Smooth muscle cell (in vitro differentiated cells): ENCODE measurements at regions not wholly inside any gene's neighbourhood (a gene's known extent, or its start where the extent isn't known, plus 50 kb on each side); places are given as distances from the start of the nearest gene placed in this dataset.

Source experiments
- DNase-seq: peaks from one replicate; lab custom pipeline; 2025; ENCODE audit not compliant: unreplicated experiment; lab: John Stamatoyannopoulos, UW
- H2AFZ ChIP-seq: fragments of 200-600 bp; sonication (generic); 2 replicates; pipeline ENCODE4 v1.6.0; 2016; ENCODE audit warnings: antibody characterized with exemption, low read depth, mild to moderate bottlenecking
- H3F3A ChIP-seq: fragments of 200-600 bp; sonication (generic); 2 replicates; pipeline ENCODE4 v1.6.0; 2017; ENCODE audit warnings: antibody characterized with exemption, low read depth
- H3K27ac ChIP-seq: fragments of 200-600 bp; sonication (generic); 2 replicates; pipeline ENCODE4 v1.5.1; 2016; ENCODE audit warnings: low read depth, mild to moderate bottlenecking
- H3K27me3 ChIP-seq: fragments of 200-600 bp; sonication (generic); 2 replicates; pipeline ENCODE4 v1.6.1; 2016; ENCODE audit warnings: low read depth, mild to moderate bottlenecking
- H3K36me3 ChIP-seq: fragments of 200-600 bp; sonication (generic); 2 replicates; pipeline ENCODE4 v1.5.1; 2016; ENCODE audit warnings: low read depth
- H3K4me1 ChIP-seq: fragments of 200-600 bp; sonication (generic); 2 replicates; pipeline ENCODE4 v1.5.1; 2016; ENCODE audit warnings: low read depth
- H3K4me2 ChIP-seq: fragments of 200-600 bp; sonication (generic); 2 replicates; pipeline ENCODE4 v1.6.0; 2016; ENCODE audit warnings: mild to moderate bottlenecking
- H3K4me3 ChIP-seq: fragments of 200-600 bp; sonication (generic); 2 replicates; pipeline ENCODE4 v1.5.1; 2016; ENCODE audit warnings: mild to moderate bottlenecking
- H3K79me2 ChIP-seq: fragments of 200-600 bp; sonication (generic); 2 replicates; pipeline ENCODE4 v1.6.0; 2016; ENCODE audit warnings: low read depth, mild to moderate bottlenecking
- H3K9ac ChIP-seq: fragments of 200-600 bp; sonication (generic); 2 replicates; pipeline ENCODE4 v1.6.0; 2016; ENCODE audit warnings: low read depth
- H3K9me3 ChIP-seq: fragments of 200-600 bp; sonication (generic); replicated peaks from 2 replicates; pipeline ENCODE4 v1.5.1; 2016; ENCODE audit warnings: low read depth
- H4K20me1 ChIP-seq: fragments of 200-600 bp; sonication (generic); 2 replicates; pipeline ENCODE4 v1.6.0; 2016; ENCODE audit warnings: low read depth
- CTCF ChIP-seq: fragments of 200-600 bp; sonication (generic); IDR thresholded peaks from 2 replicates; pipeline ENCODE4 v1.5.1; 2017; ENCODE audit warnings: borderline replicate concordance, mild to moderate bottlenecking, antibody characterized with exemption; ENCODE audit not compliant: insufficient read depth, poor library complexity, severe bottlenecking
- WGBS: methylation state at CpG from one replicate; pipeline ENCODE4 v1.1.7; 2016; ENCODE audit warnings: low lambda C conversion rate; 5-methylcytosine and 5-hydroxymethylcytosine counted together

GRCh38 chr1:185491604-185492003, 174.6 kb upstream of the IVNS1ABP start:
- WGBS = 46% methylated on average over 2 of the region's 2 CpGs

GRCh38 chr1:185490924-185491323, 173.9 kb upstream of the IVNS1ABP start:
- H3K27ac ChIP-seq = no peak overlapping the region
- H4K20me1 ChIP-seq = no peaks in the 10 kb centered on the region
- no peaks in the 10 kb centered on the region for H3K27me3 ChIP-seq

More at GRCh38 chr1:185491604-185492003, 174.6 kb upstream of the IVNS1ABP start:
- Histone ChIP-seq H3K27ac (no peak overlapping the region), H3K79me2 (no peaks in the 10 kb centered on the region), H3K36me3 (no peaks in the 10 kb centered on the region), H3K4me3 (no peak overlapping the region), H3K4me1 (no peaks in the 10 kb centered on the region), H3K9me3 (no peaks in the 10 kb centered on the region), H3K9ac (no peak overlapping the region), H3K27me3 (no peaks in the 10 kb centered on the region), H3K4me2 (peak overlapping the region; percentile 38), H4K20me1 (no peaks in the 10 kb centered on the region), H2AFZ (no peak overlapping the region), H3F3A (peaks cover 5% of the 10 kb centered on the region)
- no peak for TF ChIP-seq CTCF
- no peak for DNase-seq

GRCh38 chr1:185489406-185489805, 172.4 kb upstream of the IVNS1ABP start:
- Histone ChIP-seq H3K36me3 (no peaks in the 10 kb centered on the region), H3K9me3 (no peaks in the 10 kb centered on the region), H2AFZ (no peak overlapping the region), H3K27ac (no peak overlapping the region), H3F3A (peaks cover 5% of the 10 kb centered on the region), H3K4me1 (peaks cover 4% of the 10 kb centered on the region), H3K4me3 (no peak overlapping the region), H4K20me1 (no peaks in the 10 kb centered on the region), H3K4me2 (no peak overlapping the region), H3K27me3 (no peaks in the 10 kb centered on the region), H3K9ac (no peak overlapping the region), H3K79me2 (no peaks in the 10 kb centered on the region)
- 92% methylated on average over 3 of the region's 3 CpGs for WGBS
- no peak for TF ChIP-seq CTCF
- no peak for DNase-seq

More at GRCh38 chr1:185490924-185491323, 173.9 kb upstream of the IVNS1ABP start:
- no peak overlapping the region for H3K4me2 ChIP-seq
- H3K79me2 ChIP-seq = no peaks in the 10 kb centered on the region
- H3K9ac ChIP-seq = no peak overlapping the region
- no peaks in the 10 kb centered on the region for H3K36me3 ChIP-seq
- H3K9me3 ChIP-seq = no peaks in the 10 kb centered on the region
- no peak overlapping the region for H3K4me3 ChIP-seq
- no peak for DNase-seq
- TF ChIP-seq CTCF = no peak
- peaks cover 5% of the 10 kb centered on the region for H3F3A ChIP-seq
- H3K4me1 ChIP-seq = no peaks in the 10 kb centered on the region
- WGBS = 95% methylated on average over 5 of the region's 5 CpGs
- H2AFZ ChIP-seq = no peak overlapping the region

- no peaks in the 10 kb centered on the region for H3K79me2 ChIP-seq
These were observed 171.8 kb upstream of the IVNS1ABP start for GRCh38 chr1:185488808-185489207.

More at GRCh38 chr1:185488808-185489207, 171.8 kb upstream of the IVNS1ABP start:
- H3K4me1 ChIP-seq = peaks cover 10% of the 10 kb centered on the region
- H3K27ac ChIP-seq = no peak overlapping the region
- no peaks in the 10 kb centered on the region for H3K9me3 ChIP-seq
- WGBS = 75% methylated on average over 4 of the region's 4 CpGs
- H4K20me1 ChIP-seq = no peaks in the 10 kb centered on the region
- DNase-seq = no peak
- no peak overlapping the region for H2AFZ ChIP-seq
- H3K9ac ChIP-seq = no peak overlapping the region
- H3K36me3 ChIP-seq = no peaks in the 10 kb centered on the region
- H3F3A ChIP-seq = peaks cover 5% of the 10 kb centered on the region
- no peak for TF ChIP-seq CTCF
- H3K4me3 ChIP-seq = no peak overlapping the region
- H3K4me2 ChIP-seq = no peak overlapping the region
- H3K27me3 ChIP-seq = no peaks in the 10 kb centered on the region
